ENCODE measurements at regions not wholly inside any gene's neighbourhood (a gene's known extent, or its start where the extent isn't known, plus 50 kb on each side); places are given as distances from the start of the nearest gene placed in this dataset.

- TF ChIP-seq POLR2A (IDR thresholded peaks at IDR 0.05) (no peak), CTCF (IDR thresholded peaks at IDR 0.05) (no peak), EP300 (IDR thresholded peaks at IDR 0.05) (no peak)
Measured at GRCh38 chr2:14425869-14426268, 206.6 kb upstream of the LRATD1 start.

All from tibial nerve (tissue), 4 donors.